Mesenchymal stem cell (in vitro differentiated cells and primary cell): ENCODE measurements at regions not wholly inside any gene's neighbourhood (a gene's known extent, or its start where the extent isn't known, plus 50 kb on each side); places are given as distances from the start of the nearest gene placed in this dataset.

Source experiments
- DNase-seq: peaks from one replicate; pipeline ENCODE4 v3.0.0-alpha.2; 2013
- H2AFZ ChIP-seq: one replicate; pipeline ENCODE4 v1.6.1; 2013; ENCODE audit warnings: low read depth, mild to moderate bottlenecking, control low read depth, inconsistent platforms, low read length, moderate library complexity
- H2AK5ac ChIP-seq: 2 replicates; pipeline ENCODE4 v1.6.1; 2013; ENCODE audit warnings: low read length, moderate library complexity, mild to moderate bottlenecking, inconsistent platforms; ENCODE audit not compliant: severe bottlenecking
- H2BK120ac ChIP-seq: one replicate; pipeline ENCODE4 v1.6.1; 2013; ENCODE audit warnings: low read depth, mild to moderate bottlenecking, inconsistent platforms, low read length, moderate library complexity
- H2BK12ac ChIP-seq, 2 experiments: one replicate each; pipeline ENCODE4 v1.6.1; 2013; ENCODE audit warnings: inconsistent platforms in 2 of 2, low read length in 2 of 2, mild to moderate bottlenecking in 2 of 2, moderate library complexity in 2 of 2, control low read depth in 1 of 2
- H2BK15ac ChIP-seq: one replicate; pipeline ENCODE4 v1.6.1; 2013; ENCODE audit warnings: mild to moderate bottlenecking, low read depth, inconsistent platforms; ENCODE audit not compliant: poor library complexity, severe bottlenecking
- H2BK5ac ChIP-seq: 2 replicates; pipeline ENCODE4 v1.6.1; 2013; ENCODE audit warnings: low read depth, mild to moderate bottlenecking, low read length, control low read depth, inconsistent platforms; ENCODE audit not compliant: poor library complexity, severe bottlenecking
- H3K14ac ChIP-seq, 2 experiments: one replicate each; pipeline ENCODE4 v1.6.1; 2013; ENCODE audit warnings: inconsistent platforms in 2 of 2, low read length in 2 of 2, control low read depth in 1 of 2, mild to moderate bottlenecking in 1 of 2, moderate library complexity in 1 of 2
- H3K18ac ChIP-seq, 2 experiments: one replicate each; pipeline ENCODE4 v1.6.1; 2013; ENCODE audit warnings: inconsistent platforms in 2 of 2, low read length in 2 of 2, control low read depth in 1 of 2, low read depth in 1 of 2, mild to moderate bottlenecking in 1 of 2
- H3K23ac ChIP-seq, 2 experiments: one replicate each; pipeline ENCODE4 v1.6.1; 2013; ENCODE audit warnings: inconsistent platforms in 2 of 2, low read length in 2 of 2, mild to moderate bottlenecking in 2 of 2, moderate library complexity in 2 of 2, control low read depth in 1 of 2
- H3K27ac ChIP-seq: 2 replicates; pipeline ENCODE4 v1.5.1; 2013; ENCODE audit warnings: mild to moderate bottlenecking, moderate library complexity, low read length, control low read depth, inconsistent platforms; ENCODE audit not compliant: poor library complexity, severe bottlenecking
- H3K27me3 ChIP-seq, 2 experiments: 2 replicates each; pipeline versions ENCODE4 v1.6.1 to v1.7.0; 2013; ENCODE audit warnings: low read length in 2 of 2, mild to moderate bottlenecking in 2 of 2, moderate library complexity in 2 of 2, control low read depth in 1 of 2, inconsistent platforms in 1 of 2; ENCODE audit not compliant: control insufficient read depth in 1 of 2, insufficient read depth in 1 of 2
- H3K36me3 ChIP-seq, 2 experiments: 2 replicates each; pipeline versions ENCODE4 v1.6.1 to v1.7.0; 2013; ENCODE audit warnings: low read length in 2 of 2, control low read depth in 1 of 2, inconsistent platforms in 1 of 2, low read depth in 1 of 2, mild to moderate bottlenecking in 1 of 2; ENCODE audit not compliant: insufficient read depth in 2 of 2, control insufficient read depth in 1 of 2
- H3K4ac ChIP-seq, 2 experiments: one replicate each; pipeline ENCODE4 v1.6.1; 2013; ENCODE audit warnings: inconsistent platforms in 2 of 2, low read length in 2 of 2, mild to moderate bottlenecking in 2 of 2, moderate library complexity in 2 of 2, control low read depth in 1 of 2, low read depth in 1 of 2
- H3K4me1 ChIP-seq: 2 replicates; pipeline ENCODE4 v1.6.1; 2013; ENCODE audit warnings: low read depth, low read length, control low read depth; ENCODE audit not compliant: control insufficient read depth, insufficient read depth
- H3K4me2 ChIP-seq: 2 replicates; pipeline ENCODE4 v1.6.1; 2013; ENCODE audit warnings: low read length, mild to moderate bottlenecking, inconsistent platforms; ENCODE audit not compliant: poor library complexity, severe bottlenecking
- H3K4me3 ChIP-seq, 2 experiments: 2 replicates each; pipeline versions ENCODE4 v1.5.1 to v1.7.0; 2013; ENCODE audit warnings: low read length in 2 of 2, mild to moderate bottlenecking in 2 of 2, control low read depth in 1 of 2, low read depth in 1 of 2; ENCODE audit not compliant: insufficient read depth in 1 of 2
- H3K79me1 ChIP-seq: replicated peaks from 2 replicates; pipeline ENCODE4 v1.6.1; 2013; ENCODE audit warnings: mild to moderate bottlenecking, control low read depth, low read length, inconsistent platforms; ENCODE audit not compliant: poor library complexity, severe bottlenecking
- H3K9ac ChIP-seq: 2 replicates; pipeline ENCODE4 v1.7.0; 2013; ENCODE audit warnings: mild to moderate bottlenecking, low read length, moderate library complexity
- H3K9me3 ChIP-seq: 2 replicates; pipeline ENCODE4 v1.7.0; 2013; ENCODE audit warnings: mild to moderate bottlenecking, low read length; ENCODE audit not compliant: control insufficient read depth
- H4K8ac ChIP-seq: one replicate; pipeline ENCODE4 v1.6.1; 2013; ENCODE audit warnings: inconsistent platforms, mild to moderate bottlenecking, low read length, moderate library complexity
- H4K91ac ChIP-seq: one replicate; pipeline ENCODE4 v1.6.1; 2013; ENCODE audit warnings: mild to moderate bottlenecking, low read length, inconsistent platforms
- WGBS: methylation state at CpG from one replicate; pipeline ENCODE4 v1.1.7; 2013; ENCODE audit warnings: mixed read lengths; 5-methylcytosine and 5-hydroxymethylcytosine counted together

DNA sequence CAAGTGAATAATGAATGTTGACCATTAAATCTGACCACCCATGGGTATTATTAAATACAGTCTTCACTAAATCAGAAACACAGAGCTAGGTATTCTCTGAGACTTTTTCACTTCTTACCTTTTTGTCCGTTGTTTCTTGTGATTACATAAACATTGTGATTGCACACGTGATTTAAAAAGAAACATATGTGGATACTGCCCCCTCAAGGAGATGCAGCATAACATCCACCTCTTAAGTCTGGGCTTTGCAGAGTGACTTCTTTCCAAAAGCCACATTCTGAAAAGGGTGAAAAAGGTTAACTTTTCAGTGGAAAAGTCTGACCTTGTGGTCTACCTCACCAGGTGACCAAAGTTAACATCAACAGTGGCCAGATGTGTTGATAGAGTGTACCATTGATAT, 185.5 kb upstream of the FAR2 start:
- H2BK5ac ChIP-seq = no peak overlapping the region
- H3K79me1 ChIP-seq = no peaks in the 10 kb centered on the region
- H3K9me3 ChIP-seq = no peaks in the 10 kb centered on the region
- no peak overlapping the region for H3K4me3 ChIP-seq
- no peaks in the 10 kb centered on the region for H3K36me3 ChIP-seq
- no peak overlapping the region for H2AK5ac ChIP-seq
- H3K4me2 ChIP-seq = no peak overlapping the region
- no peak overlapping the region for H2BK15ac ChIP-seq
- H2BK12ac ChIP-seq = no peak overlapping the region
- DNase-seq = peak; percentile 37
- no peak overlapping the region for H4K91ac ChIP-seq
- no peak overlapping the region for H4K8ac ChIP-seq
- no peak overlapping the region for H3K4ac ChIP-seq
- H3K27me3 ChIP-seq = no peaks in the 10 kb centered on the region
- 33% methylated on average over 1 of the region's 2 CpGs for WGBS
- H3K27ac ChIP-seq = no peak overlapping the region
- no peak overlapping the region for H3K18ac ChIP-seq
- H2AFZ ChIP-seq = no peak overlapping the region
- H3K14ac ChIP-seq = no peak overlapping the region
- no peaks in the 10 kb centered on the region for H3K4me1 ChIP-seq
- no peak overlapping the region for H2BK120ac ChIP-seq
- peak overlapping the region; percentile 21 for H3K9ac ChIP-seq
- no peak overlapping the region for H3K23ac ChIP-seq

DNA sequence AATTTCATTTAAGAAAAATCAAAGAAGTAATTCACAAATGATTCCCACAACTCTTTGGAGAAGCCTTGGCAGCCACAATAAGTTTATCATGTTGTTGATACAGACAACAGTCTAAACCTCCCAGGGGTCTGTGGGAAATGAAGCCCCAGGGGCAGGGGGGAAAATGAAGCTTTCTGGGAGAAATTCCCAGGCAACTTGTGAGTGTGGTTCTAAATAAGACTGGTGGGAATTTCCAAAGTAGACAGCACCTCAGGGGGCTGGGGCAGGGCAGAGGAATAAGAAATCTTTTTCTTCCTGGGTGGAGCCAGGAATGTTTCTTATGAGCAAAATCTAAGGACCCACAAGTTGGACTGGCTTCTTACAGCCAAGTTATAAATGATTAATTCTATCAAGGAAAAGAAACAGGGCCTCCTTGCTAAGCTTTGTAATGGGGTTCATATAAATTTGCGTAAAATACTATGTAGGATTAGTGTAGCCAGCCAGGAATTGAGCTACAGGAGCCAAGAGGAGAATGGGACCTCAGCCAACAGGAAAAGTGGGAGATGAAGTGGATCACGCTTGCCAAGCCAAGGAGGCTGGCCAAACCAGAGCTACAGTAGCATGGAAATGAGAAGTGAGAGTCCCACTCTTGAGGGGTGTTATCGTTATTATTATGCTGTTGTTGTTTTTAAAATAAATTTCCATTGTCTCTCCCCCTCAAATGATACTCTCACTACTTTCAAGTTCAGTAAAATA, 182.9 kb upstream of the FAR2 start:
- Histone ChIP-seq H4K8ac (no peak overlapping the region), H3K27ac (no peak overlapping the region), H2BK15ac (no peak overlapping the region), H3K4ac (no peak overlapping the region), H3K9me3 (no peaks in the 10 kb centered on the region), H3K4me1 (no peaks in the 10 kb centered on the region), H3K4me2 (no peak overlapping the region), H3K79me1 (no peaks in the 10 kb centered on the region), H3K36me3 (no peaks in the 10 kb centered on the region), H2AFZ (no peak overlapping the region), H3K27me3 (no peaks in the 10 kb centered on the region), H2AK5ac (no peak overlapping the region), H3K4me3 (no peak overlapping the region), H2BK5ac (no peak overlapping the region), H3K14ac (no peak overlapping the region), H3K9ac (no peak overlapping the region), H2BK12ac (no peak overlapping the region), H2BK120ac (no peak overlapping the region), H4K91ac (no peak overlapping the region), H3K23ac (no peak overlapping the region), H3K18ac (no peak overlapping the region)
- WGBS = 81% methylated on average over 2 of the region's 3 CpGs
- no peak for DNase-seq

DNA sequence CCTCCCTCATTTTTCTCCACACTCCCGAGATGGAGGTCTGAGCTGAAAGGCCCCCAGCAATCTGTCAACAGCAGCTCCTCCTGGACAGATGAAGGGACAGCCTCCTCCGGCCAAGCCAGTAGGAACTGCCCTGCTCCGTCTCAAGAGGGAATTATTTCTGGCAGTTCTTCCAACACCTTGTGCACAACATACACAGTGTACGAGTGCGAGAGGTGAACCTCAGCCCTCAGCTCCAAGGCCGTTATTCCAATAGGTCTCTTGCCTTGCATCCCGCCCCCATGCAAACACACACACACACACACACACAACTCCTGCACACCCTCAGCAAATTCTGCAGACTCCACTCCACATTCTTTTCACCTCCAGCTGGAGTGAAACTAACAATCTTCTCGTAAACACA, 181.7 kb upstream of the FAR2 start:
- Histone ChIP-seq H2BK5ac (no peak overlapping the region), H4K8ac (no peak overlapping the region), H3K27me3 (no peaks in the 10 kb centered on the region), H3K36me3 (no peaks in the 10 kb centered on the region), H3K4ac (no peak overlapping the region), H3K9me3 (no peaks in the 10 kb centered on the region), H2BK120ac (no peak overlapping the region), H3K27ac (no peak overlapping the region), H3K23ac (no peak overlapping the region), H3K9ac (no peak overlapping the region), H3K4me1 (no peaks in the 10 kb centered on the region), H2BK12ac (no peak overlapping the region), H2BK15ac (no peak overlapping the region), H3K14ac (no peak overlapping the region), H3K18ac (no peak overlapping the region), H3K4me2 (no peak overlapping the region), H2AK5ac (no peak overlapping the region), H3K4me3 (no peak overlapping the region), H4K91ac (no peak overlapping the region), H3K79me1 (no peaks in the 10 kb centered on the region), H2AFZ (no peak overlapping the region)
- DNase-seq = no peak
- 84% methylated on average over 8 of the region's 8 CpGs for WGBS

DNA sequence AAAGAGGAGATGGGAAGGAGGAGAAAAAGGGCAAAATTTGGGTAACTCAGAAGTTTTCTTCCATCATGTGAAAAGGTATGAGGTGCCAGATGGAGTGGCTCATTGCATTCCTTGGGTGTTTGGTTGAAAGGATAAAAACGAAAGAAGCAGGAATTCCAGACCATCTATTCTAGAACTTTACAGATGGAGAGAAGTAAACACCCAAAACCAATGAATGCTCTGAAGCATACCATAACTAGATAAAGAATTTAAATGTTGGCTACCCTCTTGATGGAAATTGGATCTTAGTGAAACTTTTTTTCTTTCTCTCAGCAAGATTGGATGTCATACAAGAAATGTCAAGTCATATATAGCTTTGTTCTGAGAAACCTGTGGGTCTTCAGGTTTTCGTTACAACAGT, 175.6 kb upstream of the FAR2 start:
- Histone ChIP-seq H2BK120ac (no peak overlapping the region), H2BK15ac (no peak overlapping the region), H3K4me1 (no peaks in the 10 kb centered on the region), H2AFZ (no peak overlapping the region), H2AK5ac (no peak overlapping the region), H3K27me3 (no peaks in the 10 kb centered on the region), H2BK5ac (no peak overlapping the region), H4K8ac (no peak overlapping the region), H3K14ac (no peak overlapping the region), H3K4me2 (no peak overlapping the region), H4K91ac (no peak overlapping the region), H3K9me3 (no peaks in the 10 kb centered on the region), H3K79me1 (no peaks in the 10 kb centered on the region), H2BK12ac (no peak overlapping the region), H3K9ac (no peak overlapping the region), H3K18ac (no peak overlapping the region), H3K27ac (no peak overlapping the region), H3K4me3 (no peak overlapping the region), H3K4ac (no peak overlapping the region), H3K23ac (no peak overlapping the region), H3K36me3 (no peaks in the 10 kb centered on the region)
- WGBS = 93% methylated on average over 1 of the region's 2 CpGs
- DNase-seq = no peak
